CD14-positive monocyte (primary cell): ENCODE measurements at regions not wholly inside any gene's neighbourhood (a gene's known extent, or its start where the extent isn't known, plus 50 kb on each side); places are given as distances from the start of the nearest gene placed in this dataset.

Source experiments
- DNase-seq, 3 donors: peaks; one replicate each; pipeline ENCODE4 v3.0.0-alpha.2; 2011 to 2022
- H2AFZ ChIP-seq: 2 replicates; pipeline ENCODE4 v1.6.0; 2012; ENCODE audit warnings: mild to moderate bottlenecking, low read depth, low read length, inconsistent platforms; ENCODE audit not compliant: insufficient read depth, poor library complexity, severe bottlenecking
- H3K27ac ChIP-seq, 2 donors: 1 replicate in 1 of 2; 2 replicates in 1 of 2; pipeline ENCODE4 v1.5.1; 2012 to 2013; ENCODE audit warnings: low read length in 2 of 2, control low read depth in 1 of 2, inconsistent platforms in 1 of 2, low read depth in 1 of 2, mild to moderate bottlenecking in 1 of 2
- H3K27me3 ChIP-seq, 2 donors: one replicate each; pipeline versions ENCODE4 v1.6.0 to v1.6.1; 2011 to 2013; ENCODE audit warnings: low read length in 2 of 2; ENCODE audit not compliant: control insufficient read depth in 2 of 2, insufficient read depth in 2 of 2
- H3K36me3 ChIP-seq, 2 donors: replicated peaks in 1 of 2; 1 replicate in 1 of 2; 2 replicates in 1 of 2; pipeline versions ENCODE4 v1.5.1 to v1.6.1; 2012 to 2013; ENCODE audit warnings: low read length in 2 of 2, control low read depth in 1 of 2, inconsistent platforms in 1 of 2, mild to moderate bottlenecking in 1 of 2; ENCODE audit not compliant: insufficient read depth in 2 of 2, control insufficient read depth in 1 of 2
- H3K4me1 ChIP-seq, 2 donors: 1 replicate in 1 of 2; 2 replicates in 1 of 2; pipeline versions ENCODE4 v1.5.1 to v1.6.1; 2012 to 2013; ENCODE audit warnings: low read length in 2 of 2, control low read depth in 1 of 2, inconsistent platforms in 1 of 2, mild to moderate bottlenecking in 1 of 2, moderate library complexity in 1 of 2; ENCODE audit not compliant: insufficient read depth in 2 of 2, control insufficient read depth in 1 of 2
- H3K4me2 ChIP-seq: replicated peaks from 2 replicates; pipeline ENCODE3; 2012; ENCODE audit warnings: low read length, moderate library complexity, mild to moderate bottlenecking; ENCODE audit not compliant: poor library complexity, severe bottlenecking; ENCODE audit errors: extremely low read depth
- H3K4me3 ChIP-seq, 3 experiments: fragments of 200-600 bp in 1 of 3; sonication (generic) in 1 of 3; replicated peaks in 1 of 3; 1 replicate in 2 of 3; 2 replicates in 1 of 3; pipeline ENCODE4 v1.5.1; 2011 to 2013; ENCODE audit warnings: low read length in 3 of 3, mild to moderate bottlenecking in 3 of 3, control low read depth in 2 of 3, low read depth in 2 of 3, inconsistent platforms in 1 of 3, moderate library complexity in 1 of 3
- H3K79me2 ChIP-seq: 2 replicates; pipeline ENCODE4 v1.6.0; 2012; ENCODE audit warnings: mild to moderate bottlenecking, control low read depth, inconsistent platforms, low read length, moderate library complexity; ENCODE audit not compliant: insufficient read depth
- H3K9ac ChIP-seq: 2 replicates; pipeline ENCODE4 v1.6.0; 2017; ENCODE audit warnings: low read length, mild to moderate bottlenecking; ENCODE audit not compliant: insufficient read depth, poor library complexity, severe bottlenecking
- H3K9me3 ChIP-seq, 2 donors: replicated peaks in 1 of 2; 1 replicate in 1 of 2; 2 replicates in 1 of 2; pipeline versions ENCODE4 v1.5.1 to v1.6.1; 2012 to 2013; ENCODE audit warnings: low read length in 2 of 2, control low read depth in 1 of 2; ENCODE audit not compliant: control insufficient read depth in 1 of 2, insufficient read depth in 1 of 2
- H4K20me1 ChIP-seq: 2 replicates; pipeline ENCODE4 v1.6.0; 2012; ENCODE audit warnings: mild to moderate bottlenecking, low read length, control low read depth, moderate library complexity; ENCODE audit not compliant: insufficient read depth
- H3K27ac Mint-ChIP-seq, 7 donors: one replicate each; pipeline ENCODE4 v1.8.0; 2020; ENCODE audit warnings: mild to moderate bottlenecking in 7 of 7, mixed read lengths in 7 of 7, moderate library complexity in 6 of 7, inconsistent platforms in 2 of 7
- H3K27me3 Mint-ChIP-seq, 3 donors: one replicate each; pipeline ENCODE4 v1.8.0; 2021 to 2022; ENCODE audit warnings: low read depth in 3 of 3, mild to moderate bottlenecking in 3 of 3, mixed read lengths in 3 of 3, moderate library complexity in 3 of 3, inconsistent platforms in 1 of 3
- H3K36me3 Mint-ChIP-seq, 2 donors: one replicate each; pipeline ENCODE4 v1.8.0; 2020; ENCODE audit warnings: mixed read lengths in 2 of 2, inconsistent platforms in 1 of 2, mild to moderate bottlenecking in 1 of 2
- H3K4me1 Mint-ChIP-seq: one replicate; pipeline ENCODE4 v1.8.0; 2020; ENCODE audit warnings: mild to moderate bottlenecking, mixed read lengths
- H3K4me3 Mint-ChIP-seq, 2 donors: one replicate each; pipeline ENCODE4 v1.8.0; 2020; ENCODE audit warnings: mild to moderate bottlenecking in 2 of 2, mixed read lengths in 2 of 2, moderate library complexity in 1 of 2
- H3K9me3 Mint-ChIP-seq, 7 donors: one replicate each; pipeline ENCODE4 v1.8.0; 2020 to 2022; ENCODE audit warnings: mixed read lengths in 7 of 7, mild to moderate bottlenecking in 6 of 7, moderate library complexity in 6 of 7, inconsistent platforms in 2 of 7
- CTCF ChIP-seq: fragments of 200-600 bp; IDR thresholded peaks from one replicate; pipeline ENCODE4 v1.8.0; 2022; ENCODE audit warnings: antibody characterized with exemption, mild to moderate bottlenecking
- WGBS: methylation state at CpG from one replicate; pipeline ENCODE4 v1.1.5; 2013; ENCODE audit warnings: missing lambda C conversion rate; ENCODE audit not compliant: insufficient coverage; 5-methylcytosine and 5-hydroxymethylcytosine counted together
- intact Hi-C, 2 donors: fragments of 100-400 bp; cut with micrococcal nuclease; formaldehyde crosslinking; loops; one replicate each; pipeline versions ENCODE4 v1.15.0 to v1.15.1; 2023

GRCh38 chr17:65395924-65396323 lies 165.5 kb downstream of the AXIN2 start:
- H3K9me3 ChIP-seq, result no peaks in the 10 kb centered on the region
- no peak overlapping the region for H3K27ac ChIP-seq
- no peak for TF ChIP-seq CTCF
- Mint-ChIP-seq H3K27me3 (peaks cover 6 to 9% (median 8%) of the 10 kb centered on the region in 3 donors), H3K36me3 (no peaks in the 10 kb centered on the region), H3K4me1 (no peaks in the 10 kb centered on the region), H3K9me3 (peaks cover 0 to 8% (median 2%) of the 10 kb centered on the region in 7 donors), H3K4me3 (no peak overlapping the region), H3K27ac (no peak overlapping the region)
- H3K4me2 ChIP-seq, result no peak overlapping the region
- WGBS, result no CpG with 5 or more reads among the region's 1 CpG
- H3K27me3 ChIP-seq, result no peaks in the 10 kb centered on the region
- no peaks in the 10 kb centered on the region for H3K79me2 ChIP-seq
- H3K36me3 ChIP-seq, result no peaks in the 10 kb centered on the region
- DNase-seq, result no peak
- no peaks in the 10 kb centered on the region for H4K20me1 ChIP-seq
- no peaks in the 10 kb centered on the region for H3K4me1 ChIP-seq
- no peak overlapping the region for H3K4me3 ChIP-seq
- H2AFZ ChIP-seq, result no peak overlapping the region
- intact Hi-C loops, result no loop called here
- H3K9ac ChIP-seq, result no peak overlapping the region

GRCh38 chr17:65394811-65395472 lies 166.5 kb downstream of the AXIN2 start:
- H3K9ac ChIP-seq, result no peak overlapping the region
- H3K79me2 ChIP-seq, result no peaks in the 10 kb centered on the region
- WGBS, result 33% methylated on average over 1 of the region's 3 CpGs
- H3K4me1 Mint-ChIP-seq, result no peaks in the 10 kb centered on the region
- H3K4me2 ChIP-seq, result no peak overlapping the region
- no peaks in the 10 kb centered on the region for H3K36me3 Mint-ChIP-seq
- DNase-seq, result no peak
- H3K9me3 ChIP-seq, result no peaks in the 10 kb centered on the region
- H3K4me1 ChIP-seq, result no peaks in the 10 kb centered on the region
- no peaks in the 10 kb centered on the region for H4K20me1 ChIP-seq
- peaks cover 2 to 9% (median 8%) of the 10 kb centered on the region in 3 donors for H3K27me3 Mint-ChIP-seq
- intact Hi-C loops, result no loop called here
- H3K4me3 Mint-ChIP-seq, result no peak overlapping the region
- H3K27ac Mint-ChIP-seq, result no peak overlapping the region
- no peak overlapping the region for H2AFZ ChIP-seq
- H3K4me3 ChIP-seq, result no peak overlapping the region
- H3K9me3 Mint-ChIP-seq, result peaks cover 0 to 8% (median 2%) of the 10 kb centered on the region in 7 donors
- no peaks in the 10 kb centered on the region for H3K36me3 ChIP-seq
- TF ChIP-seq CTCF, result no peak
- H3K27ac ChIP-seq, result no peak overlapping the region
- H3K27me3 ChIP-seq, result no peaks in the 10 kb centered on the region
